ENCODE measurements at regions not wholly inside any gene's neighbourhood (a gene's known extent, or its start where the extent isn't known, plus 50 kb on each side); places are given as distances from the start of the nearest gene placed in this dataset.

DNA sequence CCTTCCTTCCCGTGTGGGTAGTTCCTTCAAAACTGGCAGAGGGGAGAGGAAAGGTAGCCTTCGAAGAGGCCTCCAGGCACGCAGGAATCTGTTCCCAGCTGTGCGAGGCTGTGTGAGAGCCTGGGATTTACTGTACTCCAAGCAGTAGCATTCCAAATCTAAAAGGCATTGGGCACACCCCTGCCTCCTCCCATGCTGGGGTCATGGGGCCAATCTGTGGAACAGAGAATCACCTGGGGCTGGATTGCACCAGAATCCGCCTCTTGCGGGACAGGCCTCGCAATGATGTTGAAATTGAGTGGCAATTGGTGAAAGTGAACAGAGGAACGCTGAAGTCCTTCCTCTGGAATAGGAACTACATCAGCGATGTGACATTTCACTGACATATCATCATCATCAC is 72.5 kb upstream of the IRX3 start:
- no peak for TF ChIP-seq POLR2A (IDR thresholded peaks at IDR 0.05; ENCODE audit: low read depth)
- TF ChIP-seq, protein P1, sequence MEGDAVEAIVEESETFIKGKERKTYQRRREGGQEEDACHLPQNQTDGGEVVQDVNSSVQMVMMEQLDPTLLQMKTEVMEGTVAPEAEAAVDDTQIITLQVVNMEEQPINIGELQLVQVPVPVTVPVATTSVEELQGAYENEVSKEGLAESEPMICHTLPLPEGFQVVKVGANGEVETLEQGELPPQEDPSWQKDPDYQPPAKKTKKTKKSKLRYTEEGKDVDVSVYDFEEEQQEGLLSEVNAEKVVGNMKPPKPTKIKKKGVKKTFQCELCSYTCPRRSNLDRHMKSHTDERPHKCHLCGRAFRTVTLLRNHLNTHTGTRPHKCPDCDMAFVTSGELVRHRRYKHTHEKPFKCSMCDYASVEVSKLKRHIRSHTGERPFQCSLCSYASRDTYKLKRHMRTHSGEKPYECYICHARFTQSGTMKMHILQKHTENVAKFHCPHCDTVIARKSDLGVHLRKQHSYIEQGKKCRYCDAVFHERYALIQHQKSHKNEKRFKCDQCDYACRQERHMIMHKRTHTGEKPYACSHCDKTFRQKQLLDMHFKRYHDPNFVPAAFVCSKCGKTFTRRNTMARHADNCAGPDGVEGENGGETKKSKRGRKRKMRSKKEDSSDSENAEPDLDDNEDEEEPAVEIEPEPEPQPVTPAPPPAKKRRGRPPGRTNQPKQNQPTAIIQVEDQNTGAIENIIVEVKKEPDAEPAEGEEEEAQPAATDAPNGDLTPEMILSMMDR (IDR thresholded peaks at IDR 0.05) = no peak
- TF ChIP-seq EP300 (IDR thresholded peaks at IDR 0.05) = no peak
- no peak for TF ChIP-seq POLR2AphosphoS5 (IDR thresholded peaks at IDR 0.05)
